ENCODE measurements at regions not wholly inside any gene's neighbourhood (a gene's known extent, or its start where the extent isn't known, plus 50 kb on each side); places are given as distances from the start of the nearest gene placed in this dataset.

DNA sequence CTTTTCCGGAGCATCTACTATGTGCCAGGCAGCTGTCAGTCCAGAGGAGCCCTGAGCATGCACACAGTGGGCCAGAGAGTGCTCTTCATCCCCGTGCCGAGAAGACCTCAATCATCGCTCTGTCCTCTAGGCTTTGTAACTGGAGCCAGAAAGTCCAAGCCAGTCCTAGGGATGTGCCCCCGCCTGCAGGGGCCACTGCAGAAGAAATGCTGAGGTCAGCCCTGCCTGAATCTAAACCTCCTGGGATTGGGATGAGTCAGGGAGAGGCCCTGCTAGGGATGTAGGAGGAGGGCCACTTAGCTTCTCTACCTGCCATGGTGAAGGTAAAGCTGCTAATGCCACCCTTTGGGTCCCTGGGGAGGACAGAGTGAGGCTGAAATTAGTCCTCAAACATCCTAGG is 146.8 kb downstream of the CDC5L start:
- Histone ChIP-seq H3K4me3 (ENCODE audit: control insufficient read depth in 2 of 3, extremely low read depth in 1 of 3, insufficient read depth in 2 of 3, low read depth in 1 of 3, low read length in 3 of 3) (no peak overlapping the region), H3K4me2 (ENCODE audit: control insufficient read depth, extremely low read depth, insufficient read depth, low read depth, low read length) (no peak overlapping the region), H3K4me1 (ENCODE audit: control insufficient read depth, extremely low read depth, insufficient read depth, low read length) (no peaks in the 10 kb centered on the region), H3K9me1 (ENCODE audit: control insufficient read depth, extremely low read depth, insufficient read depth, low read length) (no peaks in the 10 kb centered on the region), H3K27ac (ENCODE audit: control insufficient read depth, insufficient read depth, low read length) (no peak overlapping the region), H3K27me3 (ENCODE audit: control insufficient read depth, extremely low read depth, insufficient read depth, low read length) (no peaks in the 10 kb centered on the region), H3K36me3 (ENCODE audit: control insufficient read depth in 2 of 2, extremely low read depth in 1 of 2, insufficient read depth in 2 of 2, low read length in 2 of 2) (no peaks in the 10 kb centered on the region), H4K20me1 (ENCODE audit: control insufficient read depth, extremely low read depth, insufficient read depth, low read length) (no peaks in the 10 kb centered on the region), H3K9me3 (ENCODE audit: control insufficient read depth, low read depth, low read length) (no peaks in the 10 kb centered on the region), H2AFZ (ENCODE audit: control insufficient read depth, low read length) (no peak overlapping the region), H3K9ac (ENCODE audit: control insufficient read depth, extremely low read depth, insufficient read depth, low read length) (no peak overlapping the region), H3K79me2 (ENCODE audit: control insufficient read depth, insufficient read depth, low read length) (no peaks in the 10 kb centered on the region)
- DNase-seq (ENCODE audit: low read depth, low spot score): no peak
- no peak for FAIRE-seq
- TF ChIP-seq EZH2 (IDR thresholded peaks at IDR 0.05; ENCODE audit: low read length): no peak
- TF ChIP-seq CTCF (optimal IDR thresholded peaks at IDR 0.05 in 1 of 3, IDR thresholded peaks at IDR 0.05 in 1 of 3, conservative IDR thresholded peaks at IDR 0.05 in 1 of 3; ENCODE audit: extremely low read depth in 1 of 3, insufficient read depth in 2 of 3, low read length in 3 of 3): no peak
- dilution Hi-C loops (cut with MboI; ENCODE audit: extremely low pct_ligation_motif_present, low sequenced_read_pairs): no loop called here

DNA sequence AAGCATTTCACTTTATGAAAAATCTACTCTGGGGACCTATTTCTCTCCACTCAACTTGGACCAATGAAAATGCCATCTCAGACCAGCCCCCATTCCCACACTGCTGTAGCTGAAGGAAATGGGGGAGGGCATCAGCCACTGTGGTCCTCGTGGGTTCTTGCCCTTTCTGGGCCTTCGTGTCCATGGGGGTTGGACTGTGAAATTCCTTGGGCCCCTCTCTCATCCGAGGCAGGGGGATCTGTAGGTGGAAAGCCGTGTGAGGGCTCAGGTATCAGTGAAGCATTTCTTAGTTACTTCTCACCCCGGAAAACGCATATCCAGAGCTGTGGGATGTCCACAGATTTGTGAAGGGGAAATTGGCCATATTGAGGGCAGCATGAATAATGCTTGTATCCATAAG is 147.9 kb downstream of the CDC5L start:
- Histone ChIP-seq H3K27ac (ENCODE audit: control insufficient read depth, insufficient read depth, low read length) (no peak overlapping the region), H3K27me3 (ENCODE audit: control insufficient read depth, extremely low read depth, insufficient read depth, low read length) (no peaks in the 10 kb centered on the region), H3K9ac (ENCODE audit: control insufficient read depth, extremely low read depth, insufficient read depth, low read length) (no peak overlapping the region), H3K4me1 (ENCODE audit: control insufficient read depth, extremely low read depth, insufficient read depth, low read length) (no peaks in the 10 kb centered on the region), H3K4me3 (ENCODE audit: control insufficient read depth in 2 of 3, extremely low read depth in 1 of 3, insufficient read depth in 2 of 3, low read depth in 1 of 3, low read length in 3 of 3) (no peak overlapping the region), H3K9me3 (ENCODE audit: control insufficient read depth, low read depth, low read length) (no peaks in the 10 kb centered on the region), H3K36me3 (ENCODE audit: control insufficient read depth in 2 of 2, extremely low read depth in 1 of 2, insufficient read depth in 2 of 2, low read length in 2 of 2) (no peaks in the 10 kb centered on the region), H2AFZ (ENCODE audit: control insufficient read depth, low read length) (no peak overlapping the region), H3K4me2 (ENCODE audit: control insufficient read depth, extremely low read depth, insufficient read depth, low read depth, low read length) (no peak overlapping the region), H3K9me1 (ENCODE audit: control insufficient read depth, extremely low read depth, insufficient read depth, low read length) (no peaks in the 10 kb centered on the region), H4K20me1 (ENCODE audit: control insufficient read depth, extremely low read depth, insufficient read depth, low read length) (no peaks in the 10 kb centered on the region), H3K79me2 (ENCODE audit: control insufficient read depth, insufficient read depth, low read length) (no peaks in the 10 kb centered on the region)
- TF ChIP-seq CTCF (optimal IDR thresholded peaks at IDR 0.05 in 1 of 3, IDR thresholded peaks at IDR 0.05 in 1 of 3, conservative IDR thresholded peaks at IDR 0.05 in 1 of 3; ENCODE audit: extremely low read depth in 1 of 3, insufficient read depth in 2 of 3, low read length in 3 of 3) (no peak), EZH2 (IDR thresholded peaks at IDR 0.05; ENCODE audit: low read length) (no peak)
- dilution Hi-C loops (cut with MboI; ENCODE audit: extremely low pct_ligation_motif_present, low sequenced_read_pairs): no loop called here
- DNase-seq (ENCODE audit: low read depth, low spot score) (no peak), FAIRE-seq (no peak)
